ENCODE measurements at regions not wholly inside any gene's neighbourhood (a gene's known extent, or its start where the extent isn't known, plus 50 kb on each side); places are given as distances from the start of the nearest gene placed in this dataset.

GRCh38 chr18:41693008-41693407 is 262.0 kb upstream of the PIK3C3 start:
- Histone ChIP-seq H3F3A (ENCODE audit: insufficient read depth) (no peaks in the 10 kb centered on the region), H3K9me3 (ENCODE audit: insufficient read depth, low read length) (no peaks in the 10 kb centered on the region), H4K20me1 (ENCODE audit: low read depth, low read length) (no peaks in the 10 kb centered on the region), H3K4me2 (ENCODE audit: low read depth, low read length, poor library complexity, severe bottlenecking) (no peak overlapping the region), H3K79me2 (ENCODE audit: insufficient read depth, low read length) (no peaks in the 10 kb centered on the region), H3K9ac (ENCODE audit: low read length) (no peak overlapping the region), H3K9me2 (replicated peaks; ENCODE audit: insufficient read depth, low read length) (no peaks in the 10 kb centered on the region), H3K27me3 (ENCODE audit: low read length) (no peaks in the 10 kb centered on the region), H3K4me3 (ENCODE audit: insufficient read depth, low read length, poor library complexity, severe bottlenecking) (no peak overlapping the region), H3K27ac (ENCODE audit: low read depth, low read length) (no peak overlapping the region), H2AFZ (ENCODE audit: low read depth, low read length, severe bottlenecking) (no peak overlapping the region), H3K36me3 (ENCODE audit: low read length) (no peaks in the 10 kb centered on the region)
- TF ChIP-seq CTCF (IDR thresholded peaks at IDR 0.05; ENCODE audit: insufficient read depth, low read length, poor library complexity, severe bottlenecking) (no peak), EZH2phosphoT487 (conservative IDR thresholded peaks at IDR 0.05; ENCODE audit: low read length) (no peak)

- Histone ChIP-seq H3F3A (ENCODE audit: insufficient read depth) (no peaks in the 10 kb centered on the region), H4K20me1 (ENCODE audit: low read depth, low read length) (no peaks in the 10 kb centered on the region), H3K4me3 (ENCODE audit: insufficient read depth, low read length, poor library complexity, severe bottlenecking) (no peak overlapping the region), H3K79me2 (ENCODE audit: insufficient read depth, low read length) (no peaks in the 10 kb centered on the region), H3K27ac (ENCODE audit: low read depth, low read length) (no peak overlapping the region), H3K9me3 (ENCODE audit: insufficient read depth, low read length) (no peaks in the 10 kb centered on the region), H3K27me3 (ENCODE audit: low read length) (no peaks in the 10 kb centered on the region), H2AFZ (ENCODE audit: low read depth, low read length, severe bottlenecking) (no peak overlapping the region), H3K4me2 (ENCODE audit: low read depth, low read length, poor library complexity, severe bottlenecking) (no peak overlapping the region), H3K9me2 (replicated peaks; ENCODE audit: insufficient read depth, low read length) (no peaks in the 10 kb centered on the region), H3K36me3 (ENCODE audit: low read length) (no peaks in the 10 kb centered on the region), H3K9ac (ENCODE audit: low read length) (no peak overlapping the region)
- no peak for TF ChIP-seq EZH2phosphoT487 (conservative IDR thresholded peaks at IDR 0.05; ENCODE audit: low read length)
- no peak for TF ChIP-seq CTCF (IDR thresholded peaks at IDR 0.05; ENCODE audit: insufficient read depth, low read length, poor library complexity, severe bottlenecking)
Observed at GRCh38 chr18:41690332-41691127, 264.5 kb upstream of the PIK3C3 start.

GRCh38 chr18:41687138-41687537 is 267.9 kb upstream of the PIK3C3 start:
- no peak overlapping the region for H3K4me3 ChIP-seq (ENCODE audit: insufficient read depth, low read length, poor library complexity, severe bottlenecking)
- 0 out of 2 replicates have a peak, but pooled peaks cover 2% of the 10 kb centered on the region for H3K27me3 ChIP-seq (ENCODE audit: low read length)
- H3F3A ChIP-seq (ENCODE audit: insufficient read depth): no peaks in the 10 kb centered on the region
- no peaks in the 10 kb centered on the region for H3K79me2 ChIP-seq (ENCODE audit: insufficient read depth, low read length)
- H3K9me2 ChIP-seq (replicated peaks; ENCODE audit: insufficient read depth, low read length): no peaks in the 10 kb centered on the region
- no peak overlapping the region for H3K27ac ChIP-seq (ENCODE audit: low read depth, low read length)
- H3K36me3 ChIP-seq (ENCODE audit: low read length): no peaks in the 10 kb centered on the region
- H3K9ac ChIP-seq (ENCODE audit: low read length): no peak overlapping the region
- H3K9me3 ChIP-seq (ENCODE audit: insufficient read depth, low read length): no peaks in the 10 kb centered on the region
- no peak overlapping the region for H3K4me2 ChIP-seq (ENCODE audit: low read depth, low read length, poor library complexity, severe bottlenecking)
- TF ChIP-seq EZH2phosphoT487 (conservative IDR thresholded peaks at IDR 0.05; ENCODE audit: low read length) (no peak), CTCF (IDR thresholded peaks at IDR 0.05; ENCODE audit: insufficient read depth, low read length, poor library complexity, severe bottlenecking) (no peak)
- H2AFZ ChIP-seq (ENCODE audit: low read depth, low read length, severe bottlenecking): no peak overlapping the region
- no peaks in the 10 kb centered on the region for H4K20me1 ChIP-seq (ENCODE audit: low read depth, low read length)

Data from SU-DHL-6 (cell line).